ENCODE measurements at regions not wholly inside any gene's neighbourhood (a gene's known extent, or its start where the extent isn't known, plus 50 kb on each side); places are given as distances from the start of the nearest gene placed in this dataset.

DNA sequence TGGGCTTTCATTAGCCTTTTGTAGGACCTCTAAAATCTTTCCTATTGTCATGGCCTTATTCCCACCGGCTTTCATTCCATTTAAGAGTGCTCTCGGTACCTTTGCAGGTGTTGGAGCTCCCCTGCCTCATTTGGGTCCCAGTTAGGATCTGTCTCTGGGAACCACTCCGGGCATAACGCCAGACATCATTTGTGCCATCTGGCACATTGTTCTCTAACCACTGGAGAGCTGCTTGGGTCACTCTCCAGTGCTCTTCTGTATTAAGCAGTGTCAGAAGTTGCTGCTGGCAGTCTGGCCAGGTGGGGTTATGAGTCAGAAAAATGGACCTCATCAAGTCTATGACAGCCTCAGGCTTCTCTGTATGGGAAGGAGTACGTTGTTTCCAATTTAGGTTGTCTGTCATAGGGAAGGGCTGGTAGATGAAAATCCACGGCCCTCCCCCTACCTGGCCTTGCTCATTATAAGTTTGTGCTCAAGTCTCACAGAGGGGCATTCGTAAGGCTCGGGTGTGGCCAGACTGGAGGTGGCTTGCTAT is 62.9 kb upstream of the MOCS1 start:
- in situ Hi-C loops (cut with MboI; ENCODE audit: low sequenced_read_pairs) (loop anchor here (25.0 kb wide), 1 partner anchor 1040 kb away; the partner anchor contains the start of genes TSPO2 and UNC5CL), dilution Hi-C loops (cut with HindIII; ENCODE audit: low sequenced_read_pairs, unreplicated experiment) (no loop called here), intact Hi-C loops (cut with micrococcal nuclease) (no loop called here)
- no peak overlapping the region for H3K4ac ChIP-seq (ENCODE audit: low read depth, low read length)
- 53% methylated on average over 4 of the region's 8 CpGs; no CpG with 5 or more reads in 1 of the 2 experiments for WGBS, 2 experiments (ENCODE audit: extremely low coverage in 2 of 2, insufficient read length in 1 of 2)
- TF ChIP-seq, protein P1, sequence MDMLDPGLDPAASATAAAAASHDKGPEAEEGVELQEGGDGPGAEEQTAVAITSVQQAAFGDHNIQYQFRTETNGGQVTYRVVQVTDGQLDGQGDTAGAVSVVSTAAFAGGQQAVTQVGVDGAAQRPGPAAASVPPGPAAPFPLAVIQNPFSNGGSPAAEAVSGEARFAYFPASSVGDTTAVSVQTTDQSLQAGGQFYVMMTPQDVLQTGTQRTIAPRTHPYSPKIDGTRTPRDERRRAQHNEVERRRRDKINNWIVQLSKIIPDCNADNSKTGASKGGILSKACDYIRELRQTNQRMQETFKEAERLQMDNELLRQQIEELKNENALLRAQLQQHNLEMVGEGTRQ (IDR thresholded peaks at IDR 0.05; ENCODE audit: low read depth, low read length) = no peak
- TF ChIP-seq NFE2L2 (IDR thresholded peaks at IDR 0.05; ENCODE audit: low read depth, low read length) (no peak), FOS (IDR thresholded peaks at IDR 0.05; ENCODE audit: low read depth, low read length) (no peak), CHD1 (IDR thresholded peaks at IDR 0.05; ENCODE audit: low read depth, low read length) (no peak), RAD21 (IDR thresholded peaks at IDR 0.05; ENCODE audit: low read length) (no peak), RFX5 (IDR thresholded peaks at IDR 0.05; ENCODE audit: low read depth, low read length) (no peak), SMC3 (IDR thresholded peaks at IDR 0.05; ENCODE audit: low read depth, low read length) (no peak), BHLHE40 (IDR thresholded peaks at IDR 0.05; ENCODE audit: low read depth, low read length) (no peak), MAZ (IDR thresholded peaks at IDR 0.05; ENCODE audit: borderline replicate concordance, low read depth, low read length) (no peak), MXI1 (IDR thresholded peaks at IDR 0.05; ENCODE audit: borderline replicate concordance, low read depth, low read length) (no peak), CEBPB (IDR thresholded peaks at IDR 0.05; ENCODE audit: low read depth, low read length) (no peak), MAFK (IDR thresholded peaks at IDR 0.05; ENCODE audit: low read depth, low read length) (no peak), POLR2A (IDR thresholded peaks at IDR 0.05; ENCODE audit: low read depth, low read length) (no peak), RCOR1 (IDR thresholded peaks at IDR 0.05; ENCODE audit: insufficient replicate concordance, low read length) (no peak)
- TF ChIP-seq, protein P2, sequence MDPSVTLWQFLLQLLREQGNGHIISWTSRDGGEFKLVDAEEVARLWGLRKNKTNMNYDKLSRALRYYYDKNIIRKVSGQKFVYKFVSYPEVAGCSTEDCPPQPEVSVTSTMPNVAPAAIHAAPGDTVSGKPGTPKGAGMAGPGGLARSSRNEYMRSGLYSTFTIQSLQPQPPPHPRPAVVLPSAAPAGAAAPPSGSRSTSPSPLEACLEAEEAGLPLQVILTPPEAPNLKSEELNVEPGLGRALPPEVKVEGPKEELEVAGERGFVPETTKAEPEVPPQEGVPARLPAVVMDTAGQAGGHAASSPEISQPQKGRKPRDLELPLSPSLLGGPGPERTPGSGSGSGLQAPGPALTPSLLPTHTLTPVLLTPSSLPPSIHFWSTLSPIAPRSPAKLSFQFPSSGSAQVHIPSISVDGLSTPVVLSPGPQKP (IDR thresholded peaks at IDR 0.05; ENCODE audit: borderline replicate concordance, low read depth, low read length) = no peak
- TF ChIP-seq, protein P3, sequence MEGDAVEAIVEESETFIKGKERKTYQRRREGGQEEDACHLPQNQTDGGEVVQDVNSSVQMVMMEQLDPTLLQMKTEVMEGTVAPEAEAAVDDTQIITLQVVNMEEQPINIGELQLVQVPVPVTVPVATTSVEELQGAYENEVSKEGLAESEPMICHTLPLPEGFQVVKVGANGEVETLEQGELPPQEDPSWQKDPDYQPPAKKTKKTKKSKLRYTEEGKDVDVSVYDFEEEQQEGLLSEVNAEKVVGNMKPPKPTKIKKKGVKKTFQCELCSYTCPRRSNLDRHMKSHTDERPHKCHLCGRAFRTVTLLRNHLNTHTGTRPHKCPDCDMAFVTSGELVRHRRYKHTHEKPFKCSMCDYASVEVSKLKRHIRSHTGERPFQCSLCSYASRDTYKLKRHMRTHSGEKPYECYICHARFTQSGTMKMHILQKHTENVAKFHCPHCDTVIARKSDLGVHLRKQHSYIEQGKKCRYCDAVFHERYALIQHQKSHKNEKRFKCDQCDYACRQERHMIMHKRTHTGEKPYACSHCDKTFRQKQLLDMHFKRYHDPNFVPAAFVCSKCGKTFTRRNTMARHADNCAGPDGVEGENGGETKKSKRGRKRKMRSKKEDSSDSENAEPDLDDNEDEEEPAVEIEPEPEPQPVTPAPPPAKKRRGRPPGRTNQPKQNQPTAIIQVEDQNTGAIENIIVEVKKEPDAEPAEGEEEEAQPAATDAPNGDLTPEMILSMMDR (conservative IDR thresholded peaks at IDR 0.05; ENCODE audit: low read depth, low read length) = no peak
- POLR2A ChIA-PET (ENCODE audit: unreplicated experiment) = no interaction called here
- no peak overlapping the region for H3K18ac ChIP-seq (ENCODE audit: low read depth, low read length)
- no peak overlapping the region for H3K14ac ChIP-seq (replicated peaks; ENCODE audit: low read depth, low read length)
- H3K23ac ChIP-seq (ENCODE audit: low read depth, low read length) = no peak overlapping the region
- no peak overlapping the region for H3K27ac ChIP-seq (ENCODE audit: insufficient read depth, low read length)
- no peaks in the 10 kb centered on the region for H3K9me1 ChIP-seq (ENCODE audit: insufficient read depth, low read length)
- CTCF ChIA-PET = interaction anchor here (1.5 kb wide), 1 partner anchor 16 kb away, joined by 5 read pairs; no protein-coding TSS in a partner anchor
- no peaks in the 10 kb centered on the region for H3K4me1 ChIP-seq (ENCODE audit: control insufficient read depth, insufficient read depth, low read length)
- no peak overlapping the region for H2AK5ac ChIP-seq (ENCODE audit: low read depth, low read length)
- H2BK5ac ChIP-seq (ENCODE audit: low read depth, low read length, poor library complexity, severe bottlenecking) = no peak overlapping the region
- H3K56ac ChIP-seq (ENCODE audit: extremely low read depth, insufficient read depth, low read length) = no peak overlapping the region
- no peak overlapping the region for H2BK20ac ChIP-seq (ENCODE audit: low read depth, low read length)
- H3K9ac ChIP-seq (ENCODE audit: low read depth, low read length) = no peak overlapping the region
- ATAC-seq (ENCODE audit: low read depth) (no peak), DNase-seq (no peak)
- H4K91ac ChIP-seq (ENCODE audit: insufficient read depth, low read depth, low read length) = no peak overlapping the region
- no TSS peak for BruUV-seq (replicated peaks)
- H3K27me3 ChIP-seq (ENCODE audit: control insufficient read depth, insufficient read depth, low read length) = no peaks in the 10 kb centered on the region
- no peaks in the 10 kb centered on the region for H3K36me3 ChIP-seq (ENCODE audit: control insufficient read depth, insufficient read depth, low read length)
- peaks cover 12% of the 10 kb centered on the region for H3K9me3 ChIP-seq (ENCODE audit: control insufficient read depth, insufficient read depth, low read length)
- H4K8ac ChIP-seq (ENCODE audit: low read depth in 2 of 2, low read length in 2 of 2) = no peak overlapping the region
- H4K5ac ChIP-seq (ENCODE audit: low read depth, low read length) = no peak overlapping the region
- no peaks in the 10 kb centered on the region for H3K79me1 ChIP-seq (ENCODE audit: low read depth in 1 of 2, low read length in 2 of 2)
- H2BK15ac ChIP-seq (ENCODE audit: low read depth, low read length) = no peak overlapping the region
- no peak overlapping the region for H2AK9ac ChIP-seq (replicated peaks; ENCODE audit: low read depth, low read length, poor library complexity)
- H2BK120ac ChIP-seq (ENCODE audit: low read depth, low read length) = no peak overlapping the region
- H3K4me3 ChIP-seq (ENCODE audit: insufficient read depth, low read depth, low read length) = no peak overlapping the region
- no peaks in the 10 kb centered on the region for H4K20me1 ChIP-seq (ENCODE audit: insufficient read depth, low read length)
- H3K4me2 ChIP-seq (ENCODE audit: low read depth, low read length) = no peak overlapping the region
- no peak overlapping the region for H2AFZ ChIP-seq (replicated peaks; ENCODE audit: low read length, poor library complexity)

Data from IMR-90 (cell line).